Amniotic epithelial cell (primary cell): ENCODE measurements at regions not wholly inside any gene's neighbourhood (a gene's known extent, or its start where the extent isn't known, plus 50 kb on each side); places are given as distances from the start of the nearest gene placed in this dataset.

Experiments
- DNase-seq: peaks from one replicate; pipeline ENCODE4 v3.0.0-alpha.2; 2010; ENCODE audit warnings: low read depth

DNA sequence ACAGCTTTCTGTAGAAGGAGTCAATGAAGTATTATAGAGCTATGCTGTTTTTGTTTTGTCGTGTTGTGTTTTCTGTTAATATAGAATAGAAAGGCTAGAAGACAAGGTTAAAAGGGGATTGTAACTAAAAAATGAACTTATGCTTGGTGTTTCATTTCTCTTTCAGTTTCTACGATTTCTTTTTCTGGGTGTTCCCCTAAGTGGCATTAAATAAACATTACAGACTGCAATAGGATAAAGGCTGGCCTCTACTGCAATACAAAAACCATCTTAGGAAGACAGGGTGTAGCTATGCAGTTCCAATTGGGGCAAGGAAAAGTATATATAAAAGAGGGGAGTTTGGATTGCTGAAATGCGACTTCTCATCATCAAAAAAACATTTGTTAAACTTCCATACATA, 1609.7 kb upstream of the ACVR2A start:
- DNase-seq, result no peak

DNA sequence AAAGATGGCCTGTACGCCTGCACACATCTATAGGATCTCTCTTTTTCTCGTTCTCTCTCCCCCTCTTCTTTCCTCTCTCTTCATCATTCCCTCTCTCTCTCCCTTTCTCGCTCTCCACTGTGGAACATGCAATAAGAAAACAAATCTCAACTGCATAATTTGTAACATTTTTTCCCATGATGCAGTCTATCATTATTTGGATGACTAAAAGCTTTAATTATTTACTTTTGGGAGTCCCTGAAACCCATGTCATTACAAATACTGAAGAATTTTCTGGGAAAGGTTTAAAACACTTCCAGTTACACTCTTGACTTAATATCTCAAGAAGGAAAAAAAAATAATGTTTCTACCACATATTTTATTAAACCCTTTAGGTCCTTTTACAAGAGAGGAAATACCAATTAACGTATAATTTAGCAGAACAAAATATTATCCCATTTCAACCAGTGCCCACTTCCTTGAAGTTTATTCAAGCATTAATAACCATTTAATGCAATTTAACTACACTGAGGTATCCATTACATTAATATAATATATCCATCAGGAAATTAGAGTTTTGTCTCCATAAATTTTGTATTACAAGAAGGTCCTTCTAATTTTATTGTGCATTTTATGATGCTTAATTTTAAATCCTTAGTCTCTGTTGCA, 1615.2 kb upstream of the ACVR2A start:
- DNase-seq, result no peak

DNA sequence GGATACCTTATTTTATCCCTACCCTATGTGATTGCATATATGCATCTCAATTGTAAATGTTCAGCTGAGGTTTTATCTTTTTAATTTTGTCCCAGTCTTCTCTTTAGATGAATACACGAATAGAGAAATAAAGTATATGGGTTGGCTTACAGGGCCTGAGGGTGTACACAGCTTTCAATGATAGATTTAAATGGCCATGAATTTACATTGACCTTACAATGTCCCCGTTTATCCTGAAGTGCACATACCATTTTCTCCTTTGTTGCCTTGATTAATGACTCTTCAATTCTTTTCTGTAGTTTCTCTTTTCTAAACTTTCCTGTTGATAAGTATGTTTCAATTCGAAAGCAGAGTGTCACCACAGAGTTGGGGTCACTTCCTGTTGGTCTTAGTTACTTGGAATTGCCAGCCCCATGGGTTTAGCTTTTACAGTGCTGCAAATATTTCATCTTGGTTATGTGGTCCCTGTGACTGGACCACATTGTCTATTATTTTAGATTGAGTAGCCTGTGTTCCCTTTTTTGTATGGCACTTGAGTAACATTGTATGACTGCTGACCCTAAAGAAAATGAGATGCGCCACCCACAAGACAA, 1616.3 kb upstream of the ACVR2A start:
- DNase-seq, result no peak

DNA sequence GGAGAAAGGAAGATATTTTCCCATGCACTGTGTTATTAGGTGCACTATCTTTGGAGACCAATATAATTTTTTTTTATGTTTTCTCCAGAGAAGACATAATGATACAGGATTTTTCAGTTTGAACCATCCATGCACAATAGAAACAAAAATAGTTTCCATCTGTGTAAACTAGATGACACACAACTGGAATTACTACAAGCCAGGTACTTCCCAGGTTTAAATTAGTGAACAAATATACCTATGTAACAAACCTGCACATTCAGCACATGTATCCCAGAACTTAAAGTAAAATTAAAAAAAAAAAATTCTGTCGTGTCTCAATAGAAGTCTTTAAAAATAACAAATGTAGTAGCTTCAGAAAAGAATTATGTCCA, 1616.8 kb upstream of the ACVR2A start:
- DNase-seq, result no peak

DNA sequence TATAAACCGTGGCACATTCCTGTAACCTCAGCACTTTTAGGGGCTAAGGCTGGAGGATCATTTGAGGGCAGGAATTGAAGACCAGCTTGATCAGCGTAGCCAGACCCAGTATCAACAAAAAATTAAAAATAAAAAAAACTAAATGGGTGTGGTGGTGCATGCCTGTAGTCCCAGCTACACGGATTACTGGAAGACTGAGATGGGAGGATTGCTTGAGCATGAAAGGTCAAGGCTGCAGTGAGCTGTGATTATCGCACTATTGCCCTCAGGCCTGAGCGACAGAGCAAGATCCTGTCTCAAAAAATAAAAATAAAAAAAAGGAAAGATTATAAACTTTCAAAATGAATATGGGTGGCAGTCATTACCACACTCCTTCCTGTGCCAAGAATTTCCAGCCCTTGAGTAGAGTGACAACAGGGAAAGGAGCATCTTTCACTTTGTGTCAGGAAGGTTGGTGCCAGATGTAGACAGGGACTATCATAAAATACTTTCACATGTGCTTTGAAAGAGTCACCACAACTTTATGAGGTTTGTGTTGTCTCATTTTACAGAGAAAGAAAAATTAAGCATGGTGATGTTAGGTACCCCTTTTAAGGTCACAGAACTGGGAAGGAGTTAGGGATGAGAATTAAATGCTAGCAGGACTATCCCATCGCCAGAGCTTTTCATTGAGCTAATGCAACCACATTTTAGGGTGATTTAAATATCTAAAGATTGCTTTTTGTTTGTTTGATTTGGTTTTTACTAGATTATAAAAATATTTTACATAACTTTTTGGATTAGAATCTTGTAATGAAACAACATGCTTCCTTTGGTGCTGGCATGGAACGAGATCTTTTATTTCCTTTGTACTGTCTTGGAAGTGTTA, 1617.4 kb upstream of the ACVR2A start:
- DNase-seq, result no peak

DNA sequence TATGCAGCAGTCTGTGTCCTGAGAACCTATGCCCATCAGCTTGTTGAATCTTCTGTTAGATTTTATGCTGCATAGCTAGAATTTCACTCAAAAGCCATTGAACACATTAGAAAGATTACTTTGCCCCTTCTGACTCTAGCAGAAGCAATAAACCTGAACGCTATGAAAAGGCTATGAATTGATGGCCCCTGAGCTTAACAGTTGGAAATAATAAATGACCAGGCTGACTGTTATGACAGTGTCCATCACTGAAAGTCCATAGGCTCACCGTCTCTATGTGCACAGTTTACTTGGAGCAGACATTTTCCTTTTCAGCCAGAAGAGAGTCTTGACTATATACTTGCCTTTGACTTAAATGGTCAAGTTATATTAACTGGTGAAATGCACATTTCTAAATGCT, 1618.8 kb upstream of the ACVR2A start:
- no peak for DNase-seq

DNA sequence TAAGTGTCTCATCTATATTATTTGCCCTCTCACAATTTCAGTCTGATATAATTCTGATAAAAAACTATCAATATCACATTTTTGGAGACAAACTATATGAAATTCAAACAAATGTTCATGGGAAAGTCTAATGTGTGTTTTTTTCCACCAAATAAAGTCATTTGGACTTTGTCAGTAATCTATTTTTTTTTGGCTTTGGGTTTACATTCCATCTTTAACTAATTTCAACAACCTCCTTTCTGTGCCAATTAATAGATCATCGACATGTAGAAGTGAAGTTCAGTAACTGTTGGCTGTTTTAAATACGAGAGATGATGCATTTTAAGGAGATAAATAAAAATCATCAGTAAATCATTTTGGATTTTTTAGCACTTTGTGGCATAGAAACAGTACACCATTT, 1623.0 kb upstream of the ACVR2A start:
- DNase-seq, result no peak

DNA sequence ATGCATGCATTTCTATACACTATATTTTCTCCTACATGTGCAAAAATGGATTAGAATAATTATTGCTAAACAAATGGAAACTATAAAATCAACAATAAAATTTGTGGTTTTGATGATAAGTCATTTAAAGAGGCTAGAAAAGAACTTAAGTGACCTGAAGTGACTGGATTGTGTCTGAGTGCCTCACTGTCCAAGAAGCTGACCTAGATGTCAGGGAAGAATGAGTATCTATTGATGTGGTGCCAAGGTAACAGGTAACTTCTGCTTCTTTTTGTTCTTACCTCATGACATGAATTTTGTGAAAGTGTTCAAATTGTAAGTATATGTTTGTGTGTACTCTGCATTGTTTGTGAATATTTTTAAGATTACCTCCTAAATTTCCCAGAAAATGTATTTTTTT, 1623.9 kb upstream of the ACVR2A start:
- DNase-seq, result no peak

DNA sequence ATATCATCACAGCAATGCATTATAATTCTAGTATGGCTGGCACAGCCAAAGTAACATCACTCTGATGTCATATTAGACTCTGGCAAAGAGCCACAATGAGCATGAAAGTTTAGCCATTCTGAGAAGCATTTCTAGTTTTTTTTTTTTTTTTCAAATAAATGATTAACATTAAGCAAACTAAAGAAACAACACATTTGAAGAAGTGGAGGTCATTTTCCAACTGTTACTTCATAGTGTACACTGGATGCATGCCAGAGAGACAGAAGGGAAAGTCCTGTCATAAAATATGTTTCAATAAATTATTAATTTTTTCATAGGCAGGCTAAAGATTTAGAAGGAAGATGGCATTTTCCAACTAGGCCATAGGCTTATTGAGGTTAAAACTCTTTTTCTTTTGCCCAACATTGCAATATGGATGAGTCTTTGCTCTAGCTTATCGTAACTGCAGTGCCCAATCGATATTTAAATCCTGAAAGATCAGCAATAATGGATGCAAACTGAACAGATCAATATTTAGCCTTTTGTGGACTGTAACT, 1630.4 kb upstream of the ACVR2A start:
- no peak for DNase-seq

DNA sequence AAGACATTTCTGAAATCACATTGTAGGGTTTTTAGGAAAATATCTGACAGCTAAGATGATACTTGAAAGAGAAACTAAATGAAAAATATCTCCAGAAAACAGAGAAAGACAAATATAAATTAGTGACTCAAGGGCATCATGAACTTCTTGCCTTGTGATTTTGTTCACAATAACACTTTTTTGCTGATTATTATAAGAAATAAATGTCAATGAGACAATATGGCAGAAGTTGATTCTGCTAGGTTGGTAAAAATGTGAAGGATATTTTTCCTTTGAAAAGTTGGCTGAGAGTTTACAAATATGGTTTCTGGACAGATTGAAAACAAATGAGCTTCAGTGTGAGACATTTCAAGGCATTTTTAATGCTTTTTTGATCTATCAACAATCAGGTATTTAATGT, 1631.2 kb upstream of the ACVR2A start:
- DNase-seq, result no peak

DNA sequence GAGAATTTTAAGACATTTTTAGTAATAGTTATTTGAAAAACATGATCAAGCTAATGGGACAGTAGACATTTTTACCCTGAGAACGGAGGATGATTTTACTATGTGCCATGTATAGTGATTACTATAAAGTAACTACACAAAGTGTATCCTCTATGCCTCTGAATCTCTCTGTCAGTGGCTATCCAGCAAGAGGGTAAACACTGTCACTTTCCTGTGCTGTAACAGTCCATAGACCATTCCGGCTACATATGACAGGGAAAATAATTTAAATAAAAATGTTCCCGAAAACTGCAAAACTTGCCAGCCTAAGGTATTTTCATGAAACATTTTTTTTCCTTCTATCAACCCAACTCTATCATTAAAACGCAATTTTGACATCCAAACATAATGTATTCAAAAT, 1632.2 kb upstream of the ACVR2A start:
- no peak for DNase-seq

DNA sequence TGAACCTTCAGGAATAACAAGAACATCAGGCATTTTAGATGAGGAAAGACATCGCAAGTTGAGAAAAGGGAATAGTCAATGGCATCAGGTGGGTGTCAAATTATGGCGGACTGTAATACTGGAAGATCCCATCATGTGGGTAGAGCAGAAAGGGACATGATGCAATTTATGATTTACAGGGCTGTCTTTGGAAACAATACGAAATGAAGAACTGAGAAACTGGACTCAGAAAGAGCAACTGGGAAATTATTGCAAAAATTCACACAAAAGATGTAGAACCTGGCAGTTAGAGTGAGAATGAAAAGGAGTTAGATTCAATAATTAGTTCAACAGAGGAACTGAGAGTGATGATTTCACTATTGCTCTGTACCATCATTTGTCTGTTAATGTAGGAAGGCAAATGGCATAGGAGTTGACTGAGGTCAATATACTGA, 1635.0 kb upstream of the ACVR2A start:
- no peak for DNase-seq

DNA sequence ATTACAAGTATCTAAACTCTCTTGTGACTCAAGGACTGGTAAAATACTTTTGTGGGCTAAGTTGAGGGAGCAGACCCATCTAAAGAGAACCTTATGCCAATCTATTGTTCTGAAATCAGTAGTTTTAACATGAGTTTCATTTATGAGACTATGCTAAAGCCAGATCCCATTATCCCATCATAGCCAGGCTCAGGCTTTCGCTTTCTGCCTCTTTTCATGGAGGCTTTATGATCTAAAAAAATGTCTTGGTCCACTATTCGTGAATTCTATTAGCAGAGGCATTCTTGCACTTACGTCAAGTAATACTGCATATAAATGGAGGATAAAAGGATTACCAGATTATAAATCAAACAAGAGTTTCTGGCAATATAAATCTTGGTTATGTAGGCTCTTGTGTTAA, 1636.9 kb upstream of the ACVR2A start:
- DNase-seq, result no peak

DNA sequence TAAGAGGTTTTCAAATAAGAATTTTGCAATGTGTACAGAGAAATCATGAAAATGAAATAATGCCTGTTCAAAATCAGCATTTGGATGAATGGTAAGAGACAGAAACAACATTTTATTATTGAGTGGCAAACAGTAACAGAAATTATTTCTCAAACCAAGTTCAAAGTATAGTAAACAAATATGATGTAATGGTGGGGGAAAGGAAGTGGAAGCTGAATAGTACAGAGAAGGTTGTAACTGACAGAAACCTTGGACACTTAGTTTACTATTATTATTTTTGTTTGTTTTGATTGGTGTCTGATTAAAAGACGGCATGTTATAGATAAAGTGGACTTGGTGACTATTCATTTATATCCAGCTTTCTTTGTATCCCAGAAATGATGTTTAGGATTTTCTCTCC, 1637.4 kb upstream of the ACVR2A start:
- no peak for DNase-seq

DNA sequence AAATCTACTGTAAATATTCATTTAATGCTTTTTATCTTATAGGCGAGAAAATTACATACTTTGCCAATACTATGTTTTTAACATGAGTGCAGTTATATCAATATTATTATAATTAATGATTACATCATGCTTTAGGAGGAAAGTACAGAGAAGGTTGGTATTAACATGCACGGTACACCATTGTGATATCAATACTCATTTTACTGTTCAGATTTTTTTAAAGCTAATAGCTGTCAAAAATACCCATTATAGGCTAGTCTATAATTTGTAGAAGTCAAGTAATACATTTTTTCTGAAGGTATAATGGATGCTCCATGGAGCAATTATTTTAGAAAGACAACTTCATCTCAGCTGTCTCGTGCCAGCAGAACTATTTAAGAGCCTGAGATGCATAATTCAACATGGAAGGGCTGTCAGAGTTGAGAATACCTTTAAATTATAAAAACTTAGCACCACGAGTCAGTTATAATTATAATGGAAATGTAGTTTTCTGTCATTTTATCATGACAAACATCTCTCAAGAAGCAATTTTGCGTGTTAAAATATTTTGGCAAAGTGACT, 1641.7 kb upstream of the ACVR2A start:
- no peak for DNase-seq

DNA sequence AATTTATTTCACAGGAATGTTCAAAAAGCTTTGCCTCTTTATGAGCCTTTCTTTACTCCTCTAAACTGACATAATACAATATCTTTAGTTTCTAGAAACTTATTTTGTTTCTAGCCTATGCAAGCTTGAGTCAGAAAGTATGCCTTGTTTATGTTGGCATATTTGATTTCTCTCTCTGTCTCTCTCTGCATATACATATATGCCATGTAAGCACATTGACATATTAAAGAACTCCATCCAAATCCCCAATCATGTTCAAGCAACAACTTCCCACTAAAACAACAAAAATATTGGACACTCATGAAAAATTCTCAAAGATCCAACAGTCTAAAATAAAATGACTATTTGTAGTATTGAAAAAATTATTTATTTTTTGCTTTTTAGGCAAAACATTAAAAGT, 1651.2 kb upstream of the ACVR2A start:
- DNase-seq, result no peak

DNA sequence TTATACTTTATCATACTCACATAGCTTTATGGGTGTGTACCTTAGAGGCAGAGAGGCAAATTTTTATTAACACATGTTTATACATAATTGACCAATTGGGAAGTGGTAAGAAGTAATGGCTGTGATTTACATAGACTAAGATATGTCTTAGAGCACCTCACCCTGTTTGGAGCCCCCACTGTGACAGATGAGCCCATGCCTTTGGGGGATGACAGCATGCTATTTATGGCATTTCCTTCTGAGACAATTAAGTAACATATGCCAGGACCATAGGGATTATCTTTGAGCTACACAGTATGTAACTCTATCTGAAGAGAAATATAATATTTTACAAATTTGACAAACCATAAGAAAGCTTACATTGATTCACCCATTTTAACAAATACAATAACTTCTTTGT, 1655.3 kb upstream of the ACVR2A start:
- no peak for DNase-seq

DNA sequence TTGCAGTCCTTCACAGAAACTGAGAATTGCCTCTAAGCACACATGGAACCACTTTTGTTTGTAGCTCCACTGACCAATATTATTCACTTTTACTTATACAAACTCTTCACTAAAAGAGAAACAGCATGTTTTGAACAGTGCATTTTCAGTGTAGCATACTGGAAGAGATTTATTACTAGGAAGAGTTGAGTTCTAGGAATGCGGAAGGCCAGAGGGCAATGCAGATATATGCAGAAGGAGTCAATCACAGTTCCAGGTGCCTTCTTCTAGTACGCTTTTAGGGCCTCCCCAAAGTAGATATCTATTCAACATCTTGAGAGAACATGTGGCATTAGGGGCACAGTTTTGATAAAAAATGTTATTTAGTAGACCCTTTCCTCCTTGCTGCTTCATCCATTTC, 1654.0 kb upstream of the ZEB2 start:
- DNase-seq, result no peak

DNA sequence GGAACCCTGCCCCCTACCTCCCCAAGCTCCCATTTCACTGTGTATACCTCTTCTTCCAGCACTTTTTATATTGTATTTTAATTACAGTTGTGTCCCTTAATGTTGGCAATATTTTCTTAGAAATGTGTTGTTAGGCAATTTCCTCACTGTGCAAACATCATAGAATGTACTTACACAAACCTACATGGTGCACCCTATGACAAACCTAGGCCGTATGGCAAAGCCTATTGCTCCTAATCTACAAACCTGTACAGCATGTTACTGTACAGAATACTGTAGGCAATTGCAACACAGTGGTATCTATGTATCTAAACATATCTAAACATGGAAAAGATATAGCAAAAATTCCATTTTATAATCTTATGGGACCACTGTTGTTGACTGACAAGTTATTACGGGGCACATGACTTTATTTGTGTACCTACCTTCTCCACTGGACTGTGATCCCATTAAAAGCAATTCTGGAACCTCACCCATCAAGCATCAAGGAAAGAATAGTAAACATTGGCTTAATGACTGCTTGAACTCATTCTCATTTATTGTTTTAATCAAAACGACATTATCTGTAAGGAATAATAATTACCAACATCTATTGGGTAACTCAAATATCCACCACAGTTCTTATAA, 1641.5 kb upstream of the ZEB2 start:
- DNase-seq, result no peak

DNA sequence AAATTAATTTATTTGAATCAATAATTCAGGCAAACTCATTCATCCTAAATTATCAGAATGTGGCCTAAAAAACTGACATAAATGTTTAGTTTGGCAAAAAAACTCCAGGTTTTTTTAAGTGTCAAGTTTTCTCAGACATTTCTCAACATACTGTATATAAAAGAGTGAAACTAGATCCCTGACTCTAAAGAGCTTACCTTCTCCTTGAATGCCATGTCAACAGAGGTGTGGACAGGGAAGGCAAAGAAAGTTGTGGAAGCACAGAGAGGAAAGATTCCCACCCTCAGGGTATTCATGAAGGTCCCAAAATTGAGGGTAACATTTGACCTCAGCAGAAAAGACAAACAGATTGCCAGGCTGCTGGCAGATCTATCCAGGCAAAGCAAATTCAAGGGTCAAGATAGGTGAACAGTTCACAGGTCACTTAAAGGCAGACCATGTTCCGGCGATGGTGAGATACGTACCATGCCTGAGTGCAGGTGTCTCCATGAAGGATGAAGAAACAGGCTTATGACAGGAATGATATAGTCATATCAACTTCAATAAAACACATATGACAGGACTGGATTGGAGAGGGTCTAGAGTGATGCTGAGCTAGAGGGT, 1638.3 kb upstream of the ZEB2 start:
- no peak for DNase-seq

DNA sequence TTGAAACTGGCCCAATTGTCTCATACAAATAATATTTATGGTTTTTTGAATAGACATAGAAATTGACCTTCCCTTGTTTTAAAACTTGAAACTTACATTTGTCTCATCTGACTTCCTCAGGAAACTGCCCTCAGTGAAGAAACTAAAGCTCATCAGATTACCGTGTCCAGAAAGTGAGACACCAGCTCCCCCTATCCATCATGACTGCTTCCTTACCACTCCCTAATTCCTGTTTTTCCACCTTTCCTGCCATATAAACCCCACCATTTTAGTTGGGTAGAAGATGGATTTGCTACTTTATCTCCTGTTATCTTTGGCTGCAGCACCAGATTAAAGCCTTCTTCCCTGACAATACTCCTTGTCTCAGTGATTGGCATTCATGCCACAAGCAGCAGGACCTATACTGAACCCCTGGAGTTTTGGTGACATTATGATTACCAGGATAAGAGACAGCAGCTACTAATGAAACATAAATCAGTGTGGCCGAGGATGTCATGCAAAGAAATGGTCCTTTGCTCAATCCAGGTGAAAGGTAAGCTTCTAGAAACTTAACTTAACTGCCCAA, 1627.6 kb upstream of the ZEB2 start:
- DNase-seq, result peak; percentile 9

DNA sequence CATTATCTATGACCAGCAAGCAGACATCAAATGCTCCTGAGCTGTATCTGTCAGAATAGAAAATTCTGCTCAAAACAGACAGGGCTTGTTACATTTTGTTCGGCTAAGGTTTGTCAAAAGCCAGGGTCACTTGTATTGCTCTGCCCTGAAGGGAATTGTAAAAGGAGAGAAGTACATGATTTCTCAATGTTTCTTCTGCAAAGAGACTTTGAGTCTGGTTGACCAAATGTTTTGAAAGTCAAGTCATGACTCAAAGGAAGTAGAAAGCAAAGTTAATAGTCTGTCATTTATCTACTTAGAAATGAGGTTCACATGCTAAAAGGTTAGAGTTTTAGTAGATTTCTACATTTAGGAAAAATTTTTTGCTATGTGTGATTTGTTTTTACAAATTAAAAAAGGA, 1624.1 kb upstream of the ZEB2 start:
- peak; percentile 62 for DNase-seq
